ENCODE measurements at regions not wholly inside any gene's neighbourhood (a gene's known extent, or its start where the extent isn't known, plus 50 kb on each side); places are given as distances from the start of the nearest gene placed in this dataset.
A peak's percentile ranks its signal among the peaks of the same experiment; 100 is the strongest.

DNA sequence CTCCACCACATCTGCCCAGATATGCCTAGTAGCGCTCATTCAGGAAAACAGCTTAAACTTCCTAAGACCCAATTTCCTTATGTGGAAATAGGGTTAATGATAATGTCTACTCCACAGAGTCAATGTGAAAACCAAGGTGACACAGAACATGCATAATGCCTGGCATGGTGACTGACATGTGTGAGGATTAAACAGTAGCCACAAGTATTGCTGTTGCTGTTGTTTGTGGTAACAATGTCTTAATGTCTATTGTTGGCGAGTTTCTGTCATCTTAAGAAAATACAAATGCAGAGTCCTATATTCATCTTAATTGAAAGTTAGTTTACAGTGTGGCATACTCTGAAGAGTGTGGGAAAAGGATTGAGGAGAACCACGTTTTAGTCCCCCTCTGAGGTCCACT is 75.6 kb upstream of the NGF start:
- no peak for DNase-seq (ENCODE audit: low read depth)

DNA sequence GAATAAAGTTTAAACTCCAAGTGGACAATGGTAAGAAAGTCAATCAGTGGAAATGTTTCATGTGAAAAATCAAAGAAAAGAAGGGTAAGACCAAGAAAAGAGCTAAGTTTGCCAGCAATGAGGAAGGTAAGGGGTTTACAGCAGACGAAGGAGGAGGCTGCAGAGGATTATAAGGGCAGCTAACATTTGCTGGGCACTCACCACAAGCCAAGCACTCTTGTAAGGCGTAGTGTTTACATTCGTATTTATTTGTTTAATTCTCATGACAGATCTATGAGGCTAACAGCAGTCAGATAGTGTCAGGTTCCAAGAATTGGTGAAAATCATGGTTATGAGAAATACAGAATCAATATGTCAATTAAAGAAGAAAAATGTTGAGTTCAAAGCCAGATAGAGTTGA is 75.2 kb upstream of the NGF start:
- DNase-seq (ENCODE audit: low read depth) = no peak

DNA sequence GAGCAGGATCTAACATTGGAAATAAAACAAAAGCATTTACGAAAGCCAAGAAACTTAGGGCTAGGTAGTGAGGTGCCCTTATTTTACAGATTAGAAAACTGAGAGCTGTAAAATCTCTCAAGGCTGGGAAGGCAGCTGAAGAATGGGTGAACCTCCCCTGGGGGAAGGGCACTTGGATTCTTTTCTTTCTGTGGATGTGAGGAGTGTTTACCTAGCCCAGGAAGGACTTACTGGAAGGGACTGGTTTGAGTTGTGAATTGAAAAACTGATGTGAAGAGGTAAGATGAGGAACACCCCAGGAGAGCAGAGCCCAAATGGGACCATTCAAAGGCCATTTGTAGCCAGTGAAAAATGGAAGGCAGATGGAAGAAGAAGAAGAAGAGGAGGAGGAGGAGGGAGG is 74.7 kb upstream of the NGF start:
- no peak for DNase-seq (ENCODE audit: low read depth)

DNA sequence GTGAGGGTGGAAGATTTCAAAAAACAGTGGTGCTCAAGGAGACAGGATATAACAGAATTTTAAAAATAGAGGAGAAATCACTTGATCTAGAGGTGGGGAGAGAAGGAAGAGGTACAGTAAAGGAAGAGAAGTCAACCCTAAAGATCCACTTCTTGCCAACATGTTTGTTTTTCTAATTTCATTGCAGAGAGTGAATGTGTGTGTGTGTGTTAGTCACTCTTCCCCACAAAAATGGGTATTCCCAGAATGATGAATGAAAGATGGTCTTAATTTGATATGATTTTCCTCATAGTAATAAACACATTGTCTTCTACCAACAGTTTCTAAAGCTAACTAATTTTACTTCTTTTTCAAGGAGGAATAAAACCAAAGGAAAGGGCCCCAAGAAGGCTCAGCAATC is 74.2 kb upstream of the NGF start:
- DNase-seq (ENCODE audit: low read depth) = peak; percentile 38

DNA sequence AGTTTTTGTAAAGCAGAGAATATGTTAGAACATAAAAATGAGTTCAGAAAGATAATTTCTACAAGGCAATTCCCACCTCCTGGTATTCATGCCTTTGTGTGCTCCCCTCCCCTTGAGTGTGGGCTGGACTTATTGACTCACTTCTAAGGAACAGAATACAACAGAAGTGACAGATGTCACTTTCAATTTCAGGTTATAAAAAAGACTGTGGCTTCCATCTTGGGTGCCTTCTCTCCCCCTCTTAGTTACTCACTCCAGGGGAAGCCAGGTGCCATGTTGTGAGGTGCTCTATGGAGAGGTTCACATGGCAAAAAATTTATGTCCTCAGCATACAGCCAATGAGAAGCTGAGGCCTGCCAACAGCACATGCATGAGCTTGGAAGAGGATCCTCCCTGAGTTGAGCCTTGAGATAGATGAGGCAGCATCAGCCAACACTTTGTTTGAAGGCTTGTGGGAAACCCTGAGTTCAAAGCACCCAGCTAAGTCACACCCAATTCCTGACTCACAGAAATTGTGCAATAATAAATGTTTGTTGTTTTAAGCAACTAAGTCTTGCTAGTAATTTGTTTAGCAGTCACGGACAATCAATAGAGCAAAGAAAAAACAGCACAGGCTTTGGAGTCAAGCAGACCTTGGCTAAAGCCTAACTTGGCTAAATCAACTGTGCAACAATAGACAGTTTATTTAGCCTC is 73.5 kb upstream of the NGF start:
- DNase-seq (ENCODE audit: low read depth) = peak; percentile 86

DNA sequence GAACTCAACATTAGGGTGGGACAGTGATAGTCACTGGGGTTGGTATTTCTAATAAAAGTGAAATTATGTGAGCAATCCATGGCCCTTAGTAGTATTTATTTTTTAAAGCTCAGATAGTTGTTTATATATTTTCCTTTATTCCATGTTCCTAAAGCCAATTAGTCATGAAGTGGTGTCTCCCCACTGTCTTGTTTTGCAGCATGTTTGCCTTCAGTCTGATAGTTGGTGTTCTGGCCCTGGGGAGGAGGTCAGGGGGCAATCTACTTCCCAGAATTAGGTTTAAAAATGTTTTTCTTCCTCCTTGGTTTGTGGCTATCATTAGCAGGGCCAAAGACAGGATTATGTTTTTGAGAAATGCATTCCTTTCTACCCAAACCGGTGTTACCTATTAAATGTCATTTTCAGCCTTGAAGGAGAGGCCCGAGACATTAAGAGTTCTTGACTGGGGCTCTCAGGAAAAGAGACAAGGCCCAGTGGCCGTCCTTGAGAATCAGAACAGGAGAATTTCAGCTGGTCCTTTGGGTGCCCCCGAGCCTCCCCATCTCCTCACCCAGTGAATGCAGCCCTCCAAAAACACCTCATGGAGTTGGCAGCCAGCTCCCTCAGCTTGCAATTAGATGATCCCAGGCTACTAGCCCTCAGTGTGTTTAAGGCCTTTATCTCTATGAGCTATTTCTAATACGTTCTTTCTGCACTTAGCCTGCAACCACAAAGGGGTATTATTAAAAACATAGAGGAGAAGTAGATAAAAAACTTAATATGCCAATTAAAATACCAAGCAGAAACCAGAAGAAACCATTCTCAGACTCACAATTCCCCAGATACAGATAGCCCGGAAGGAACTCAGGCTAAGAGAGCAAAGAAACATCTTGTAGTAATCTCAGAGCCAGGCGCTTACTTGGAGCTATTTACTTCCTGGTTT is 71.3 kb upstream of the NGF start:
- no peak for DNase-seq (ENCODE audit: low read depth)

DNA sequence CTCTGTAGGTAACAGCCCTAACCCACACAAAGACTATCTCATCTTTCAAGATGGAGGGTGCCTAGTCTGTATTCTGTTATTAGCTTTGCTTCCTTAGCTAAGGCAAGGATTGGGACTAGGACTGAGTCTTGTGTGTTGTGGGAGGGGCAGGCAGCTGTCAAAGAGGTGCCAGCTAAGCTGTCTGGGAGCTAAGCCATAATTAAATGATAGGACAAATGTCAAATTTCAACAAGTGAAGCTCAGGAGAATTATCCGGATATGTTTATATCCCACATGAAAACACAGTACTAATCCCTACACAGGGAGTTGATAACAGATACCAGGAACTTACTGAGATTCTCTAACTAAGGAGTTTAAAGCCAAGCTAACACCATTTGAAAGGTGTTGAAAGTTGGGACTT is 70.5 kb upstream of the NGF start:
- DNase-seq (ENCODE audit: low read depth) = no peak

DNA sequence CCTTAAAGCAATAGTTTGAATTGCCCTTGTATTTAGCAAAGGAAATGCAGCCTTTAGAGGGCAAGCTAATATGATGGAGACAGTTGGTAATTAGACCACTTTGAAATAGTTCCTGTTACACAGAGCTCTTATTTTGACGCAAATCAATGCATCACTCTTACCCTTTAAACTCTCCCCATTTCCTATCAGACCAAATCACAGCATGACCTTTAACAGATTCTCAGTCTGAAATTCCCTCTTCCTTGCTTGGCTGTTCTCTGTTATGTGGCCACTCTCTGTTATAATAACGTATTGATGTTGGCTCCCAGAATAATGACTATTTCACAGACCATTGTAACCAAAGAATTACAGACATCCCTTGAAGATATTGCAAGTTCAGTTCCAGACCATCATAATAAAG is 66.9 kb upstream of the NGF start:
- no peak for DNase-seq (ENCODE audit: low read depth)

DNA sequence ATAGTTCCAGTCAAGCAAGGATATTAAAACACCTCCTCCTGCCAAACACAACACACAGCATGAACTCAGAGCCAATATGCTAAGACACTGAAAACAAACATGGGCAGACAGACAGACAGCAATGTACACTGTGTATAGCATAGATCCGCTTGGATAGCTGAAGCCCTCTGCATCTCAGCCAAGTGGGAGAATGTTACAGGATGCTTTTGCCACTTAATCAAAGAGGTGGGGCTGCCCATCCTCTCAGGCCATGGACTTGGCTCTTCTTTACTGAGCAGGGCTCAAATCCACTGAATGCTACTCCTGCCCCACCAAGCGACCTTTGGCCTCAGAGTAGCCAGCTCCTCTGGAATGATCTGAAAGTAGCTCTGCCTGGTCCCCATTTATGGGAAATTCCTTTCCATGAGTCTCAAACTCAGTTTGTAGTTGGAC is 64.7 kb upstream of the NGF start:
- DNase-seq (ENCODE audit: low read depth) = no peak

DNA sequence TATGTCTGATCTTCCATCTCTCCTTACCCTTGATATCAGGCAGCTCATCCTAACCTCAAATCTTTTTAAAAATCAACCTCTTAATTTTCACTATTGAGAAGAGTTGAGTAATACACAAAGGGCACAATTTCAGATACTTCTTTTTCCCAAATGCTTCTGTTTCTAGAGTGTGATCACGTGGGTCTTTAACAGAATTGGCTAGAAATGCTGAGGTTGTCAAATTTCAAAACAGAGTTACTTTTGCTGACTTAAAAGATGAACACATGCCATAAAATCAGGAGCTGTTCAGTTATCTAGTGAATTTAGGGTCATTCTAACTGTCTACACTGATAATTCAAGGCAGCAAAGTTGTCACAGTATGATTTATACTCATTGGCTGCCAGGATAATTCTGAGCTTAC is 63.6 kb upstream of the NGF start:
- DNase-seq (ENCODE audit: low read depth) = no peak

DNA sequence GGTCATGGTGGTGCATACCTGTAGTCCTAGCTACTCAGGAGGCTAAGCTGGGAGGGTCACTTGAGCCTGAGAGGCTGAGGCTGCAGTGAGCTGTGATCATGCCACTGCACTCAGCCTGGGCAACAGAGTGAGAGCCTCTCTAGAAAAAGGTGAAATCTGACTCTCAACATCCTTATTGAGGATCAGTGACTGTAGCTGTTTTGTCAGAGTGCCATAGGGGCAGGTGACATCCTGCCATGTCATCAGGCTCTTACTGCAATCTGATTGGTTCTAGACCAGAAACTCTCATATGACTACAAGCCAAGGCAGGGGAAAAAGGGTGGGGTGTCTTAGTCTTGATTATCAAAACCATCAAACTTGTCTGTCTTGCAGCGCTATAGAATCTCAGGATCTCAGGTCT is 62.8 kb upstream of the NGF start:
- DNase-seq (ENCODE audit: low read depth) = peak; percentile 23

DNA sequence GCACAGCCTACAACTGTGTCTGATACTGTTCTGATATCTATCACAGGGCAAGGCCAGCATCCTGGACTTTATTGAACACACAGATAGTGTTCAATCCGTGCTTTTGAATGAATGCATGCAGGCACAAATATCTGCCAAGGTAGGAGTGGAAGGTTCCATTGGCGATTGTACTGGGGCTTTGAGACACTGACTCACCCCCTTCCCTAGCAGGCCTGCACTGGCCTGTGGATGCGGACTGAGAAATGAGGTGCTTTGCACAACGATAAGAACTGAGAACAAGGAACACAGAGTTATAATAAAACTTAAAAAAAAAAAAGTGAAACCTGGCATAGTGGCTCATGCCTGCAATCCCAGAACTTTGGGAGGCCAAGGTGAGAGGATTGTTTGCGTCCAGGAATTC is 62.4 kb upstream of the NGF start:
- DNase-seq (ENCODE audit: low read depth) = no peak

DNA sequence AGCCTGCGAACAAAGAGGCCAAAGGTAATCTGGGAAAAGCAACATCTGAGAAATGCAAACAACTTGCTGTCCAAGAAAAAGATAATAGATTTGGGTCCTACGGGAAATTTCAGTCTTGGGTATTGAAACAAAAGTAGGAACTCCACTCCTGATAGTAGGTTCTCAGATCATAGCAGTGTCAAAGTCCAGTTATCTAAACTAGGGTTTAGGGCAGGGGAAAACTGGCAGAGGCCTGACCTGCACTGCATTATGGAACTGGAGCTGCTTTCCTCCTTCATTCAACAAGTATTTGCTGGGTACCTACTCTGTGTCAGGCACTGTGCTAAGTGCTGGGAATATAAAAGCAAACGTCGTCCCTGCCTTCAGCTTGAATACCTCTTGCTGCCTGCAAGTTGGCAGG is 60.7 kb upstream of the NGF start:
- no peak for DNase-seq (ENCODE audit: low read depth)

Data from M059J (cell line).